NT2/D1 (cell line): ENCODE measurements at regions not wholly inside any gene's neighbourhood (a gene's known extent, or its start where the extent isn't known, plus 50 kb on each side); places are given as distances from the start of the nearest gene placed in this dataset.

Experiments
- SUZ12 ChIP-seq: IDR thresholded peaks from 2 replicates; pipeline ENCODE4 v1.6.1; 2011; ENCODE audit not compliant: insufficient read length, insufficient read depth; ENCODE audit errors: extremely low read depth
- YY1 ChIP-seq: IDR thresholded peaks from 2 replicates; pipeline ENCODE4 v1.6.1; 2011; ENCODE audit not compliant: insufficient read length, insufficient read depth
- ZNF274 ChIP-seq: IDR thresholded peaks from 2 replicates; pipeline ENCODE4 v1.6.1; 2011; ENCODE audit warnings: mild to moderate bottlenecking, low read depth, low read length

DNA sequence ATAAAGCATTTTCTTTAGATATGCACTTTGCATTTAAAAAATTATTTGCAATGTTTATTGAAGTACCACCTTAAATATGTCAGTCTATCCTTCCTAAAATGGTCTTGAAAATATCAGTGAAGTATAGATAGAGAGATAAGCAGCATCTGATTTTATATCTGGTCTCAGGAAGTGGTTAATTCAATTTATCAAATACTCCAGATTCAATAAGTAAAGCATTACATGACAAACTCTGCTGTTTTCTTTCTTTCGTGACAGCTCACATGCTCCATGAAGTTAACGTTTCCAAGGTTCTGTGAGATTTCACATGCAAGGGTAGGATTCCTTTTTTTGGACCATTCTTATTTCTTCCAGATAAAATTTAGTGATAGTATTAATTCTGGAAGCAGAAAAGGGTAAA lies 775.4 kb upstream of the ROBO1 start:
- TF ChIP-seq ZNF274 (no peak), SUZ12 (no peak), YY1 (no peak)
